Hematopoietic multipotent progenitor cell treated with erythropoietin and hydrocortisone succinate and interleukin-3 and kit ligand, for 4 days (in vitro differentiated cells): ENCODE measurements at regions not wholly inside any gene's neighbourhood (a gene's known extent, or its start where the extent isn't known, plus 50 kb on each side); places are given as distances from the start of the nearest gene placed in this dataset.

ENCODE experiments used
- DNase-seq: peaks from one replicate; pipeline ENCODE4 v3.0.0-alpha.2; 2015

- DNase-seq: no peak
These were observed 241.9 kb downstream of the UQCRFS1 start for GRCh38 chr19:28971049-28971448.

GRCh38 chr19:28968721-28969120 is 244.2 kb downstream of the UQCRFS1 start:
- no peak for DNase-seq

- DNase-seq: no peak
These were observed 246.1 kb downstream of the UQCRFS1 start for GRCh38 chr19:28966737-28967399.

- no peak for DNase-seq
These were observed 248.5 kb downstream of the UQCRFS1 start for GRCh38 chr19:28964500-28964899.

- DNase-seq: no peak
These were observed 249.3 kb downstream of the UQCRFS1 start for GRCh38 chr19:28963486-28964250.

- DNase-seq: no peak
These were observed 251.0 kb downstream of the UQCRFS1 start for GRCh38 chr19:28961772-28962500.

GRCh38 chr19:28960986-28961705 is 251.8 kb downstream of the UQCRFS1 start:
- no peak for DNase-seq

- no peak for DNase-seq
These were observed 252.4 kb downstream of the UQCRFS1 start for GRCh38 chr19:28960586-28960985.

- no peak for DNase-seq
These were observed 256.0 kb downstream of the UQCRFS1 start for GRCh38 chr19:28956961-28957360.

- DNase-seq: no peak
These were observed 256.5 kb downstream of the UQCRFS1 start for GRCh38 chr19:28956421-28956820.

GRCh38 chr19:28949535-28949934 is 263.4 kb downstream of the UQCRFS1 start:
- DNase-seq: no peak

- DNase-seq: no peak
These were observed 263.9 kb downstream of the UQCRFS1 start for GRCh38 chr19:28949027-28949426.

- no peak for DNase-seq
These were observed 264.4 kb downstream of the UQCRFS1 start for GRCh38 chr19:28948566-28948965.

GRCh38 chr19:28948026-28948425 is 264.9 kb downstream of the UQCRFS1 start:
- no peak for DNase-seq

- DNase-seq: no peak
These were observed 269.3 kb downstream of the UQCRFS1 start for GRCh38 chr19:28943651-28944050.

- no peak for DNase-seq
These were observed 271.1 kb downstream of the UQCRFS1 start for GRCh38 chr19:28941833-28942232.

GRCh38 chr19:28940751-28941500 is 272.0 kb downstream of the UQCRFS1 start:
- no peak for DNase-seq

GRCh38 chr19:28939236-28939635 is 273.7 kb downstream of the UQCRFS1 start:
- no peak for DNase-seq

- no peak for DNase-seq
These were observed 276.9 kb downstream of the UQCRFS1 start for GRCh38 chr19:28936001-28936400.

- no peak for DNase-seq
These were observed 278.3 kb downstream of the UQCRFS1 start for GRCh38 chr19:28934631-28935030.

GRCh38 chr19:28933039-28933438 is 279.9 kb downstream of the UQCRFS1 start:
- DNase-seq: no peak

GRCh38 chr19:28932446-28932845 is 280.5 kb downstream of the UQCRFS1 start:
- no peak for DNase-seq
